GM12878 (cell line): ENCODE measurements at regions not wholly inside any gene's neighbourhood (a gene's known extent, or its start where the extent isn't known, plus 50 kb on each side); places are given as distances from the start of the nearest gene placed in this dataset.

Experiments
- ATAC-seq: fragments of 200-7000 bp; cut with Tn5 transposase; 3 replicates; pipeline ENCODE4 v1.9.1; 2020; ENCODE audit warnings: mild to moderate bottlenecking, moderate library complexity
- BruUV-seq: library from RNA; stranded (reverse); fragments of 400-500 nt; replicated peaks from 2 replicates; lab custom pipeline; 2021; lab: Mats Ljungman, UMichigan
- CTCF ChIA-PET: fragments of 300-600 bp; sonication (Branson Sonifier 250); formaldehyde crosslinking; extraction: SDS; loops from one replicate; lab custom pipeline; 2021; ENCODE audit warnings: inconsistent platforms; lab: Yijun Ruan, JAX
- POLR2A ChIA-PET: fragments of 350-600 bp; formaldehyde crosslinking; extraction: SDS; loops from one replicate; lab custom pipeline; 2021; ENCODE audit warnings: inconsistent platforms; lab: Charles Lee
- RAD21 ChIA-PET: fragments of 300-600 bp; sonication (Branson Sonifier 250); formaldehyde crosslinking; loops from one replicate; lab custom pipeline; 2023; ENCODE audit warnings: antibody characterized with exemption; ENCODE audit not compliant: unreplicated experiment; lab: Charles Lee
- SMC1A ChIA-PET: fragments of 300-600 bp; sonication (Branson Sonifier 250); formaldehyde crosslinking; loops from one replicate; lab custom pipeline; 2023; ENCODE audit not compliant: unreplicated experiment, uncharacterized antibody; lab: Charles Lee
- DNase-seq: peaks from one replicate; pipeline ENCODE4 v3.0.0-alpha.2; 2011; ENCODE audit warnings: low read depth, low spot score
- FAIRE-seq: peaks from 3 replicates; lab custom pipeline; 2011; peaks lifted over from hg19 to GRCh38; lab: Jason Lieb, UNC
- H2AFZ ChIP-seq: 2 replicates; pipeline ENCODE4 v1.6.0; 2011; ENCODE audit warnings: low read depth, low read length, control low read depth; ENCODE audit not compliant: control insufficient read depth
- H3K27ac ChIP-seq: 2 replicates; pipeline ENCODE4 v1.5.1; 2011; ENCODE audit warnings: control low read depth; ENCODE audit not compliant: control insufficient read depth, insufficient read depth
- H3K27me3 ChIP-seq, 2 experiments: replicated peaks in 1 of 2; 2 replicates each; pipeline versions ENCODE4 v1.6.0 to v1.6.1; 2011; ENCODE audit warnings: low read length in 1 of 2; ENCODE audit not compliant: control insufficient read depth in 2 of 2, insufficient read depth in 2 of 2
- H3K36me3 ChIP-seq, 2 experiments: 2 replicates each; pipeline ENCODE4 v1.5.1; 2011; ENCODE audit warnings: low read length in 1 of 2; ENCODE audit not compliant: control insufficient read depth in 2 of 2, insufficient read depth in 2 of 2
- H3K4me1 ChIP-seq: 2 replicates; pipeline ENCODE4 v1.6.1; 2011; ENCODE audit warnings: mild to moderate bottlenecking, low read length, moderate library complexity, mixed read lengths; ENCODE audit not compliant: control insufficient read depth, insufficient read depth
- H3K4me2 ChIP-seq: 2 replicates; pipeline ENCODE4 v1.6.0; 2011; ENCODE audit warnings: control low read depth; ENCODE audit not compliant: control insufficient read depth, insufficient read depth
- H3K4me3 ChIP-seq: fragments of 200-600 bp; sonication (generic); 2 replicates; pipeline ENCODE4 v1.5.1; 2016
- H3K79me2 ChIP-seq: 2 replicates; pipeline ENCODE4 v1.6.0; 2011; ENCODE audit warnings: low read length; ENCODE audit not compliant: control insufficient read depth, insufficient read depth
- H3K9ac ChIP-seq: 2 replicates; pipeline ENCODE4 v1.8.0; 2011; ENCODE audit warnings: low read length, control low read depth, mixed read lengths; ENCODE audit not compliant: control insufficient read depth, insufficient read depth
- H3K9me3 ChIP-seq: replicated peaks from 3 replicates; pipeline ENCODE4 v1.5.1; 2011; ENCODE audit warnings: mild to moderate bottlenecking, low read length; ENCODE audit not compliant: control insufficient read depth, insufficient read depth
- H4K20me1 ChIP-seq: 2 replicates; pipeline ENCODE4 v1.6.0; 2011; ENCODE audit not compliant: control insufficient read depth, insufficient read depth
- E2F8 ChIP-seq: fragments of 450-650 bp; IDR thresholded peaks from 2 replicates; pipeline ENCODE4 v1.6.1; 2018; ENCODE audit warnings: mild to moderate bottlenecking, low read depth, moderate library complexity; ENCODE audit not compliant: partially characterized antibody
- FOS ChIP-seq: IDR thresholded peaks from 3 replicates; pipeline ENCODE4 v1.6.1; 2011; ENCODE audit warnings: borderline replicate concordance; ENCODE audit not compliant: insufficient read length; ENCODE audit errors: extremely low read depth
- HCFC1 ChIP-seq: fragments of 150-350 bp; IDR thresholded peaks from 2 replicates; pipeline ENCODE4 v1.6.1; 2014; ENCODE audit warnings: low read length
- IRF5 ChIP-seq: fragments of 450-650 bp; IDR thresholded peaks from 2 replicates; pipeline ENCODE4 v1.6.1; 2017; ENCODE audit warnings: borderline replicate concordance
- JUNB ChIP-seq: IDR thresholded peaks from 2 replicates; pipeline ENCODE4 v1.6.1; 2016; ENCODE audit warnings: antibody characterized with exemption, mild to moderate bottlenecking
- KLF5 ChIP-seq: fragments of 450-650 bp; IDR thresholded peaks from 2 replicates; pipeline ENCODE4 v1.6.1; 2014; ENCODE audit warnings: mild to moderate bottlenecking; ENCODE audit not compliant: partially characterized antibody
- MAX ChIP-seq: IDR thresholded peaks from 2 replicates; pipeline ENCODE4 v1.6.1; 2012; ENCODE audit warnings: low read depth, low read length, improper control_type of control experiment
- MTA2 ChIP-seq: fragments of 450-650 bp; IDR thresholded peaks from 2 replicates; pipeline ENCODE4 v1.6.1; 2016; ENCODE audit warnings: low read depth, mild to moderate bottlenecking, moderate library complexity
- NR2C2 ChIP-seq: IDR thresholded peaks from 2 replicates; pipeline ENCODE4 v1.6.1; 2011; ENCODE audit warnings: borderline replicate concordance, low read depth; ENCODE audit not compliant: control insufficient read depth, insufficient read length
- RFX5 ChIP-seq: IDR thresholded peaks from 2 replicates; pipeline ENCODE4 v1.6.1; 2011; ENCODE audit warnings: low read depth, low read length, improper control_type of control experiment
- SREBF1 ChIP-seq: IDR thresholded peaks from 2 replicates; pipeline ENCODE4 v1.6.1; 2012; ENCODE audit warnings: mild to moderate bottlenecking, low read length
- TARDBP ChIP-seq: IDR thresholded peaks from 2 replicates; pipeline ENCODE4 v1.6.1; 2016; ENCODE audit warnings: borderline replicate concordance
- TCF7 ChIP-seq: IDR thresholded peaks from 2 replicates; pipeline ENCODE4 v1.6.1; 2014; ENCODE audit warnings: antibody characterized with exemption, borderline replicate concordance
- WGBS: methylation state at CpG from one replicate; pipeline ENCODE4 v1.1.6; 2016; ENCODE audit warnings: low lambda C conversion rate; ENCODE audit not compliant: insufficient replicate concordance, insufficient coverage; ENCODE audit errors: missing lambda C conversion rate; 5-methylcytosine and 5-hydroxymethylcytosine counted together
- in situ Hi-C: fragments of 300-500 bp; cut with MboI; formaldehyde crosslinking; loops from 9 replicates; pipeline ENCODE4 v1.14.3; 2018; ENCODE audit warnings: mixed read lengths
- intact Hi-C: fragments of 100-400 bp; cut with micrococcal nuclease; formaldehyde crosslinking; loops from one replicate; pipeline ENCODE4 v1.14.2; 2022; ENCODE audit not compliant: unreplicated experiment
- TF ChIP-seq, protein P1 (sequence below): fragments of 450-650 bp; IDR thresholded peaks from 2 replicates; pipeline ENCODE4 v1.6.1; 2017; ENCODE audit warnings: mild to moderate bottlenecking, low read depth, inconsistent platforms; ENCODE audit not compliant: poor library complexity, severe bottlenecking

GRCh38 chr2:38202713-38203445 lies 126.9 kb upstream of the CYP1B1 start:
- no peak overlapping the region for H3K4me3 ChIP-seq
- no peak for ATAC-seq
- no peaks in the 10 kb centered on the region for H3K4me1 ChIP-seq
- H3K79me2 ChIP-seq, result no peaks in the 10 kb centered on the region
- intact Hi-C loops, result no loop called here
- SMC1A ChIA-PET, result interaction anchor here (0.6 to 1.5 kb wide), 2 partner anchors 8 to 51 kb away, joined by 3 to 6 read pairs; no protein-coding TSS in a partner anchor
- H3K4me2 ChIP-seq, result no peak overlapping the region
- POLR2A ChIA-PET, result no interaction called here
- H3K27me3 ChIP-seq, result no peaks in the 10 kb centered on the region; a peak in 1 of 4 replicates
- RAD21 ChIA-PET, result no interaction called here
- peaks cover 3% of the 10 kb centered on the region; the same call in 2 of the 3 replicates for H3K9me3 ChIP-seq
- WGBS, result 72% methylated on average over 14 of the region's 14 CpGs
- no peaks in the 10 kb centered on the region for H4K20me1 ChIP-seq
- H3K9ac ChIP-seq, result no peak overlapping the region
- in situ Hi-C loops, result no loop called here
- TF ChIP-seq NR2C2, result no peak
- TF ChIP-seq IRF5, result no peak
- TF ChIP-seq KLF5, result no peak
- no peak for TF ChIP-seq TARDBP
- TF ChIP-seq SREBF1, result no peak
- no peak for TF ChIP-seq HCFC1
- TF ChIP-seq, protein P1, sequence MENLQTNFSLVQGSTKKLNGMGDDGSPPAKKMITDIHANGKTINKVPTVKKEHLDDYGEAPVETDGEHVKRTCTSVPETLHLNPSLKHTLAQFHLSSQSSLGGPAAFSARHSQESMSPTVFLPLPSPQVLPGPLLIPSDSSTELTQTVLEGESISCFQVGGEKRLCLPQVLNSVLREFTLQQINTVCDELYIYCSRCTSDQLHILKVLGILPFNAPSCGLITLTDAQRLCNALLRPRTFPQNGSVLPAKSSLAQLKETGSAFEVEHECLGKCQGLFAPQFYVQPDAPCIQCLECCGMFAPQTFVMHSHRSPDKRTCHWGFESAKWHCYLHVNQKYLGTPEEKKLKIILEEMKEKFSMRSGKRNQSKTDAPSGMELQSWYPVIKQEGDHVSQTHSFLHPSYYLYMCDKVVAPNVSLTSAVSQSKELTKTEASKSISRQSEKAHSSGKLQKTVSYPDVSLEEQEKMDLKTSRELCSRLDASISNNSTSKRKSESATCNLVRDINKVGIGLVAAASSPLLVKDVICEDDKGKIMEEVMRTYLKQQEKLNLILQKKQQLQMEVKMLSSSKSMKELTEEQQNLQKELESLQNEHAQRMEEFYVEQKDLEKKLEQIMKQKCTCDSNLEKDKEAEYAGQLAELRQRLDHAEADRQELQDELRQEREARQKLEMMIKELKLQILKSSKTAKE, result no peak
- TF ChIP-seq TCF7, result no peak
- TF ChIP-seq MTA2, result no peak
- no peak for TF ChIP-seq RFX5
- TF ChIP-seq JUNB, result no peak
- no peak for TF ChIP-seq E2F8
- no peak for TF ChIP-seq FOS
- TF ChIP-seq MAX, result no peak
- TF ChIP-seq, all 136 proteins: peak for 0
- no peaks in the 10 kb centered on the region for H3K36me3 ChIP-seq
- CTCF ChIA-PET, result interaction anchor here (1.9 kb wide), 1 partner anchor 72 kb away, joined by 5 read pairs; no protein-coding TSS in a partner anchor
- H2AFZ ChIP-seq, result no peak overlapping the region
- H3K27ac ChIP-seq, result no peak overlapping the region
- DNase-seq (no peak), FAIRE-seq (no peak)
- BruUV-seq, result no TSS peak
